NCI-H460 (cell line): ENCODE measurements at regions not wholly inside any gene's neighbourhood (a gene's known extent, or its start where the extent isn't known, plus 50 kb on each side); places are given as distances from the start of the nearest gene placed in this dataset.

Experiments used
- DNase-seq: peaks from one replicate; pipeline ENCODE4 v3.0.0-alpha.2; 2016; ENCODE audit warnings: low read depth; ENCODE audit errors: extremely low read depth

- DNase-seq, result no peak
Observed at GRCh38 chr9:90032296-90033027, 427.6 kb downstream of the GADD45G start.

DNA sequence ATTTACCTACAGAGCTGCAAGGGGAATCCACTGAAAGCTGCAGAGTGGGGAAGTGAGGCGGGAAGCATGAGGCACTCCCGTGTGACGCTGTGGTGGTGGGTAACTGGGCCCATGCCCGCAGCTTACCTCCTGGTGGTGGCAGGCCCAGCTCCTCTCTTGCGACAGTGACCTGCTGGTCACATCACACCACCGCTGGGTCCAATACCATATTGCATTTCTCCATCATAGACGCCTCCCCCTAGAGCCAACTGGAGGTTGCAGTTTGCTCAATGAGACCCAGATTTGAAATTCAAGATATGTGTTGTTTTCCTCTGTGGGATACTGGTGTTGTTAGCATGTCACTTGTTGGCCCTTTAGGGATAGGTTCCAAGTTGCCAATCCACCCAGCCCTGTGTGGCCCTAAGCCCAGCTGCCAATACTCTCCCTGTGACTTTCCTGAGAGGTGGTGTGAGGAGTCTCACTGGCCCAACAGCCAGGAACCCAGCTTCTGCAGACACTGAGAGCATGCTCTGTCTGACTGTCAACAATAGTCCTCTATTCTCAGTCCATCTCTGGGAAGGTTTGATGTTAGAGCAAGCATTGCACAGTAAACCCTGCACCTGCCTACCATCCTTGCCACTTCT is 428.3 kb downstream of the GADD45G start:
- no peak for DNase-seq

GRCh38 chr9:90034071-90034470 is 429.3 kb downstream of the GADD45G start:
- DNase-seq, result no peak

DNA sequence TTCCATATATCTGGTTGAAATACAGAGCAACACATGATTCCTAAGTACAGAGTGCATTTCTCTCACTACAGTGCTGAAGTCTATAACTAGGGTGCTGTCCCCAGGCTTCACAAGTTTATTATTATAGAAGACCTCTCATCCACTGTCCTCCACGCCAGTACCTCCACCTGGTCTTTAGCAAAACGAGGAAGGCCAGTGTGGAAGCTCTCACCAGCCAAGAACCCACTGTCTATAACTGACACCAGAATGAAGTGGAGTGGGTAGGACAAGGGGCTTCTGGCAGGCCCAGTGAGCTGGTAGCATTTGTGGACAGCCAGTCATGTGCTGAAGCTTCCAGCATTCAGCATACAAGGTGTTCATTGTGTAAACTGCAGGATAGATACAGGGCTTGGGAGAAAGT is 430.7 kb downstream of the GADD45G start:
- no peak for DNase-seq

DNA sequence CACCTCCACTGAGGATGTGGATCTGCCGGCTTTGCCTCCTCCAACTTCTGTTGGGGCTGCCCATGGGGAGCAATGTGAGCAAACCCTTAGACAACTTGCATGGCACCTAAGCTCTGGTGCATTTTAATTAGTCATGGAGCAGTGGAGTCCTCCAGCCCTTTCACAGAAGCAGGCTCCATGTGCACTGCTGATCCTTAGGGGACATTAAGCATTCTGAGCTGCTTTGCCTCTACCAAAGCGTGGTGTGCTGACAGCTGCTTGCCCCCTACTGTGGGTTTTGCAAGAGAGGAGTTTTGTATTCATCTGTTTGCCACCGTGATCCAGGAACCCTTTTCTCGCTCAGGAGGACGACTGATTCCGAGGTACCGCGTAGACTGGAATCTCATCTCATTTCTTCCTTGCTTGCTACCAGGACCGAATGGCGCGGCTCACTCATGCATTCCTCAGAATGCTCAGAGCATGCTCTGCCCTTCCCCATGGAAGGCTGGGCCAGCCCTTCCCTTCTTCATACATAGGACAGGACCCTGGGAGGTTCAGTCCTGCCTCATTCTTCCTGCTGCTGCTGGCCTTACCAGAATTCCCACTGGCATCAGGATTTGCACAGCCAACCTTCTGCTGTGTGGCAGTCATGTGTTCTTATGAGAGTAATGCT is 432.5 kb downstream of the GADD45G start:
- DNase-seq, result no peak

DNA sequence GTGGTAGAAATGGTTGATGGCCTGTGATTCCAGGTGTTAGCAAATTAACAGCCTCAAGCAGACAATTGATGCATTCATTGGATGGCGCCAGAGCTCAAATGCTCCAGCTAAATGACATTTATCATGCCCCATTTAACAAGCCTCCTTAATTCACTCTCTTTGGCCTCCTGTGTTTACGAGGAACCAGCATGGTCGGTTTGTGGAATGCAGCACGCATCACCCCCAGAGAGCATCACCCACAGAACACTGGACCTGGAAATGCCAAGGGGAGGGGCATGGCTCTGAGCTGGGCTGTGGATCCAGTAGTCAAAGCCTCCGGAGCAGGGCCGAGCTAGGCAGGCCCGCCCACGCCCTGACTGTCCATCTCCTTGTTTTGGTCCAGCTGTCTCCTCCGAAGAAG is 434.0 kb downstream of the GADD45G start:
- DNase-seq, result no peak

GRCh38 chr9:90044263-90044662 is 439.5 kb downstream of the GADD45G start:
- peak; percentile 33 for DNase-seq

- peak; percentile 49 for DNase-seq
Observed at GRCh38 chr9:90044710-90045151, 439.9 kb downstream of the GADD45G start.

- DNase-seq, result no peak
Observed at GRCh38 chr9:90046317-90046861, 441.6 kb downstream of the GADD45G start.

GRCh38 chr9:90047828-90048227 is 443.0 kb downstream of the GADD45G start:
- DNase-seq, result no peak

- no peak for DNase-seq
Observed at GRCh38 chr9:90052366-90052765, 447.6 kb downstream of the GADD45G start.

- no peak for DNase-seq
Observed at GRCh38 chr9:90053027-90053426, 448.2 kb downstream of the GADD45G start.

DNA sequence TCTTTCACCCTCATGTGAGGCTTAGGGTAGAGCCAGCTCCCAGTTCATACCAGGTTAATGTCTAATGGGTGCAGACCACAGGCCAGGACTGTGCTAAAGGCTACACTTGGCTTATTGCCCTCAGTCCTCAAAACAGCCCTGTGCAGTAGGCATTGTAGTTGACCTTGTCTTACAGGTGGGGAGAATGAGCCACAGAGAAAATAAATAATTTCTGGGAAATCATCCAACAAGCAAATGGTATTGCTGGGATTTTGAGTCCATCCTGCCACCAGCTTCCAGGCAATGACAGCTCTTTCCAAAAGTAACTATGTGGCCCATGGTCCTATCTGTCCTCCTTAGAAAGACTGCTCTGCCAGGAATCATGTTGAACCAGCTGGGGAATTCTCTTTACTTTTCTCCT is 450.0 kb downstream of the GADD45G start:
- no peak for DNase-seq

- DNase-seq, result no peak
Observed at GRCh38 chr9:90055226-90055625, 450.4 kb downstream of the GADD45G start.

GRCh38 chr9:90057361-90057760 is 452.5 kb downstream of the GADD45G start:
- DNase-seq, result no peak

DNA sequence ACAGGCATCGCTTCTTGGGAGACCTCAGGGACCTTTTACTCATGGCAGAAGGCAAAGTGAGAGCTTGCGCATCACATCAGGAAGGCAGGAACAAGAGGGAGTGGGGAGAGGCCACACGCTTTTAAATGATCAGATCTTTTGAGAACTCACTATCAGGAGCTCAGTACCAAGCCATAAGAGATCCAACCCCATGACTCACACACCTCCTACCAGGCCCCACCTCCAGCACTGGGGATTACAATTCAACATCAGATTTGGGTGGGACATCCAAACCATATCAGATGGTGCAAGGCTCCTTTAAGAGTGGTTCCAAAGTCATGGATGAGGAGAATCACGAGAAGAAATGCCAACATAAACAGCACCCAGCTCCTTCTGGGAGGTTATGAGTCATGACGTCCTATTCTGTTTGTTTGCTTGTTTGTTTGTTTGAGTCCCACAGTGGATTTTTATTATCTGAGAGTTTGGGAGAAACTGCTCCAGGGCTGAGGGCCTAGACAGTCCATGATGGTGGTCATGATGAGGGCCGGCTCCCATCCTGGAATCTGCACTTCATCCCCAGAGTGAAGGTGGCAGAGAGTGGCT is 453.5 kb downstream of the GADD45G start:
- DNase-seq, result peak; percentile 16

DNA sequence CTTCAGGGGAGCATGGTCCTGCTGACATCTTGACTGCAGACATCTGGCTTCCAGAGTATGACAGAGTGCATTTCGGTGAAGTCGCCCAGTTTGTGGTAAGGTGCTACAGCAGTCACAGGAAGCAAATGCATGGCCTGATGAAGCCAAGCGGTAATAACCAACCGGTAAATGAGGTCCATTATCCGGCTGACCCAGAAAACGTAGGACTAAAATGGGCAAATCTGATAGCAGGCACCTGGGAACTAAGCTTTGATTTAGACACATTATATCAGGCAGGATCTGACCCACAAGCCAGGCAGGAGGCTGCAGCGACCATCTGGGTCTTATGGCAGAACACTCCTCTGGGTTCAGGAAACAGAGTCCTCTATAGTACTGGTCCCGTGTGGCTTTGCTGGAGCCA is 454.6 kb downstream of the GADD45G start:
- DNase-seq, result no peak

DNA sequence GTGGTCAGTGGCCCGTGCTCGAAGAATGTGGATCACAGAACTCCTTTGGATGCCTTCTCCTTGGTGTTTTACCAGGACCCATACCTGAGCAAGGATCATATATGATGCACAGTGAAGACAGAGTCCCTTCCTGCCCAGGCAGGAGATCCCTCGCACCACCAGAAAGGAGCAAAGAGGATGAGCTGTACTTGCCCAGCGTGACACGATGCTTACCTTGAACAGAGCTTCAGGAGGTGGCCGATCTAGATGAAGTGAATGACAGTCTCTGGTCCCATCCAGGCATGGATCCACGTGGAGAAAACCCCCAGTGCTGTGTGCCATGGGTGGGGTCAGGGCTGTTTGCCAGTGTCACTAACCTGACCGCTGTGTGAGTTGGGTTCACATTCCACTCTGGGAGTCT is 455.4 kb downstream of the GADD45G start:
- no peak for DNase-seq

GRCh38 chr9:90061187-90061586 is 456.4 kb downstream of the GADD45G start:
- no peak for DNase-seq

- DNase-seq, result no peak
Observed at GRCh38 chr9:90062982-90063381, 458.2 kb downstream of the GADD45G start.

DNA sequence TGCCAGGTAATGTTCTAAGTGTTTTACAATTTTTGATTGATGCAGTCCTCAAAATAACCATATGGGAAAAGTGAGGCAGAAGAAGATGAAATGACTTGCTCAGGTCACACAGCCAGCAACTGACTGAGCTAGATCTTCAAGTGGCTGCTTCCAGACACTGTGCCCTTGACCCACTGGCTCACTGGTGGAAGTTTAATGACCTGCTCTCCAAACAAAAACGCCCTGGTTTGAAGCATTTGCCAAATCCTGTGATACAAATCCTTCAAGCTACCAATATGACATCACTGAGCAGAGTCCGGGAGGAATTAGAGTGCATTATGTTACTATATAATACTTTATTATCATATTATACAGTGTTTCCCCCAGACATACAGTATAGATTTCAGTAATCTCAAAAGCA is 459.4 kb downstream of the GADD45G start:
- no peak for DNase-seq
